IMR-90 (cell line): ENCODE measurements at regions not wholly inside any gene's neighbourhood (a gene's known extent, or its start where the extent isn't known, plus 50 kb on each side); places are given as distances from the start of the nearest gene placed in this dataset.

ENCODE experiments used
- ATAC-seq: fragments of 200-7000 bp; cut with Tn5 transposase; 2 replicates; pipeline ENCODE4 v1.9.1; 2020; ENCODE audit warnings: low read depth, mild to moderate bottlenecking, moderate library complexity
- BruUV-seq: library from RNA; stranded (reverse); fragments of 400-500 nt; replicated peaks from 2 replicates; lab custom pipeline; 2021; lab: Mats Ljungman, UMichigan
- CTCF ChIA-PET: fragments of 300-600 bp; formaldehyde crosslinking; extraction: SDS; loops from one replicate; lab custom pipeline; 2021; ENCODE audit warnings: antibody characterized with exemption; lab: Yijun Ruan, JAX
- POLR2A ChIA-PET: fragments of 300-600 bp; sonication (Branson Sonifier 250); formaldehyde crosslinking; loops from one replicate; lab custom pipeline; 2022; ENCODE audit warnings: antibody characterized with exemption; ENCODE audit not compliant: unreplicated experiment; lab: Charles Lee
- DNase-seq: peaks from one replicate; pipeline ENCODE4 v3.0.0; 2013
- H2AFZ ChIP-seq: replicated peaks from 2 replicates; pipeline ENCODE3; 2013; ENCODE audit warnings: low read length, mild to moderate bottlenecking; ENCODE audit not compliant: poor library complexity
- H2AK5ac ChIP-seq: 2 replicates; pipeline ENCODE4 v1.6.1; 2013; ENCODE audit warnings: low read depth, low read length, inconsistent platforms
- H2AK9ac ChIP-seq: replicated peaks from 2 replicates; pipeline ENCODE3; 2013; ENCODE audit warnings: mild to moderate bottlenecking, low read depth, low read length, moderate library complexity; ENCODE audit not compliant: poor library complexity
- H2BK120ac ChIP-seq: 2 replicates; pipeline ENCODE4 v1.6.1; 2013; ENCODE audit warnings: low read depth, low read length, inconsistent platforms
- H2BK15ac ChIP-seq: 3 replicates; pipeline ENCODE4 v1.6.1; 2013; ENCODE audit warnings: low read depth, low read length, inconsistent platforms
- H2BK20ac ChIP-seq: 2 replicates; pipeline ENCODE4 v1.6.1; 2013; ENCODE audit warnings: low read depth, mild to moderate bottlenecking, inconsistent platforms, low read length, moderate library complexity
- H2BK5ac ChIP-seq: 2 replicates; pipeline ENCODE4 v1.6.1; 2013; ENCODE audit warnings: mild to moderate bottlenecking, low read depth, low read length, inconsistent platforms; ENCODE audit not compliant: poor library complexity, severe bottlenecking
- H3K14ac ChIP-seq: replicated peaks from 2 replicates; pipeline ENCODE4 v1.6.1; 2013; ENCODE audit warnings: low read depth, low read length, inconsistent platforms
- H3K18ac ChIP-seq: 2 replicates; pipeline ENCODE4 v1.6.1; 2013; ENCODE audit warnings: low read depth, low read length, control low read depth
- H3K23ac ChIP-seq: 2 replicates; pipeline ENCODE4 v1.6.1; 2013; ENCODE audit warnings: low read depth, low read length, inconsistent platforms
- H3K27ac ChIP-seq: 2 replicates; pipeline ENCODE4 v1.5.1; 2013; ENCODE audit warnings: mild to moderate bottlenecking, control low read depth, low read length; ENCODE audit not compliant: insufficient read depth
- H3K27me3 ChIP-seq: 2 replicates; pipeline ENCODE4 v1.6.1; 2013; ENCODE audit warnings: low read length; ENCODE audit not compliant: control insufficient read depth, insufficient read depth
- H3K36me3 ChIP-seq: 2 replicates; pipeline ENCODE4 v1.6.1; 2013; ENCODE audit warnings: low read length, mixed read lengths; ENCODE audit not compliant: control insufficient read depth, insufficient read depth
- H3K4ac ChIP-seq: 2 replicates; pipeline ENCODE4 v1.6.1; 2013; ENCODE audit warnings: low read depth, low read length, inconsistent platforms
- H3K4me1 ChIP-seq: 2 replicates; pipeline ENCODE4 v1.6.1; 2013; ENCODE audit warnings: low read length, mixed read lengths; ENCODE audit not compliant: control insufficient read depth, insufficient read depth
- H3K4me2 ChIP-seq: 2 replicates; pipeline ENCODE4 v1.6.1; 2013; ENCODE audit warnings: low read depth, mild to moderate bottlenecking, control low read depth, low read length, moderate library complexity
- H3K4me3 ChIP-seq: 2 replicates; pipeline ENCODE4 v1.5.1; 2013; ENCODE audit warnings: low read depth, mild to moderate bottlenecking, control low read depth, low read length, moderate library complexity; ENCODE audit not compliant: insufficient read depth
- H3K56ac ChIP-seq: 2 replicates; pipeline ENCODE4 v1.6.1; 2013; ENCODE audit warnings: low read length, inconsistent platforms; ENCODE audit not compliant: insufficient read depth; ENCODE audit errors: extremely low read depth
- H3K79me1 ChIP-seq, 2 experiments: 2 replicates each; pipeline ENCODE4 v1.6.1; 2013; ENCODE audit warnings: low read length in 2 of 2, inconsistent platforms in 1 of 2, low read depth in 1 of 2
- H3K9ac ChIP-seq: 2 replicates; pipeline ENCODE4 v1.6.1; 2013; ENCODE audit warnings: low read depth, low read length, control low read depth
- H3K9me1 ChIP-seq: 2 replicates; pipeline ENCODE4 v1.6.1; 2013; ENCODE audit warnings: low read length, inconsistent platforms; ENCODE audit not compliant: insufficient read depth
- H3K9me3 ChIP-seq: 2 replicates; pipeline ENCODE4 v1.6.1; 2013; ENCODE audit warnings: low read length; ENCODE audit not compliant: control insufficient read depth, insufficient read depth
- H4K20me1 ChIP-seq: 2 replicates; pipeline ENCODE4 v1.6.1; 2013; ENCODE audit warnings: low read length, inconsistent platforms; ENCODE audit not compliant: insufficient read depth
- H4K5ac ChIP-seq: 2 replicates; pipeline ENCODE4 v1.6.1; 2013; ENCODE audit warnings: mild to moderate bottlenecking, low read depth, low read length, control low read depth
- H4K8ac ChIP-seq, 2 experiments: 2 replicates each; pipeline ENCODE4 v1.6.1; 2013; ENCODE audit warnings: low read depth in 2 of 2, low read length in 2 of 2, control low read depth in 1 of 2, inconsistent platforms in 1 of 2
- H4K91ac ChIP-seq: 2 replicates; pipeline ENCODE4 v1.6.1; 2013; ENCODE audit warnings: low read depth, low read length, inconsistent platforms; ENCODE audit not compliant: insufficient read depth
- BHLHE40 ChIP-seq: fragments of 150-350 bp; IDR thresholded peaks from 2 replicates; pipeline ENCODE4 v1.6.1; 2016; ENCODE audit warnings: mild to moderate bottlenecking, low read depth, low read length
- CEBPB ChIP-seq: IDR thresholded peaks from 2 replicates; pipeline ENCODE4 v1.6.1; 2012; ENCODE audit warnings: low read depth, low read length, improper control_type of control experiment
- CHD1 ChIP-seq: IDR thresholded peaks from 2 replicates; pipeline ENCODE4 v1.6.1; 2012; ENCODE audit warnings: low read depth, low read length, improper control_type of control experiment
- CTCF ChIP-seq: conservative IDR thresholded peaks from 2 replicates; pipeline ENCODE4 v1.5.1; 2012; ENCODE audit warnings: mild to moderate bottlenecking, low read depth, low read length, improper control_type of control experiment
- ELK1 ChIP-seq: fragments of 150-350 bp; IDR thresholded peaks from 2 replicates; pipeline ENCODE4 v1.6.1; 2016; ENCODE audit warnings: low read depth, mild to moderate bottlenecking, low read length, moderate library complexity, borderline replicate concordance
- FOS ChIP-seq: fragments of 150-350 bp; IDR thresholded peaks from 2 replicates; pipeline ENCODE4 v1.6.1; 2016; ENCODE audit warnings: low read depth, low read length
- MAFK ChIP-seq: IDR thresholded peaks from 2 replicates; pipeline ENCODE4 v1.6.1; 2012; ENCODE audit warnings: low read depth, low read length, improper control_type of control experiment
- MAZ ChIP-seq: IDR thresholded peaks from 2 replicates; pipeline ENCODE4 v1.6.1; 2012; ENCODE audit warnings: low read depth, mild to moderate bottlenecking, low read length, improper control_type of control experiment, moderate library complexity, borderline replicate concordance
- MXI1 ChIP-seq: IDR thresholded peaks from 2 replicates; pipeline ENCODE4 v1.6.1; 2012; ENCODE audit warnings: low read depth, mild to moderate bottlenecking, low read length, moderate library complexity, borderline replicate concordance
- NFE2L2 ChIP-seq: fragments of 150-350 bp; IDR thresholded peaks from 2 replicates; pipeline ENCODE4 v1.6.1; 2016; ENCODE audit warnings: low read depth, mild to moderate bottlenecking, low read length
- POLR2A ChIP-seq: IDR thresholded peaks from 2 replicates; pipeline ENCODE4 v1.6.1; 2012; ENCODE audit warnings: mild to moderate bottlenecking, low read depth, low read length
- RAD21 ChIP-seq: IDR thresholded peaks from 2 replicates; pipeline ENCODE4 v1.6.1; 2012; ENCODE audit warnings: low read length, improper control_type of control experiment
- RCOR1 ChIP-seq: IDR thresholded peaks from 2 replicates; pipeline ENCODE4 v1.6.1; 2012; ENCODE audit warnings: mild to moderate bottlenecking, low read length, improper control_type of control experiment; ENCODE audit not compliant: insufficient replicate concordance
- RFX5 ChIP-seq: IDR thresholded peaks from 2 replicates; pipeline ENCODE4 v1.8.0; 2012; ENCODE audit warnings: low read depth, mild to moderate bottlenecking, low read length, moderate library complexity
- SMC3 ChIP-seq: fragments of 150-350 bp; IDR thresholded peaks from 2 replicates; pipeline ENCODE4 v1.6.1; 2016; ENCODE audit warnings: low read depth, mild to moderate bottlenecking, antibody characterized with exemption, low read length, moderate library complexity
- USF2 ChIP-seq: fragments of 150-350 bp; IDR thresholded peaks from 2 replicates; pipeline ENCODE4 v1.6.1; 2017; ENCODE audit warnings: mild to moderate bottlenecking, antibody characterized with exemption, low read length, low read depth
- dilution Hi-C: fragments of 300-500 bp; cut with HindIII; formaldehyde crosslinking; loops from one replicate; pipeline ENCODE4 v1.14.3; 2018; ENCODE audit warnings: low sequenced_read_pairs; ENCODE audit not compliant: unreplicated experiment
- in situ Hi-C: fragments of 300-500 bp; cut with MboI; formaldehyde crosslinking; loops from 3 replicates; pipeline ENCODE4 v1.14.3; 2019; ENCODE audit warnings: low sequenced_read_pairs, inconsistent platforms, mixed read lengths
- intact Hi-C: fragments of 100-400 bp; cut with micrococcal nuclease; formaldehyde crosslinking; loops from 2 replicates; pipeline ENCODE4 v1.10.0; 2022

- Histone ChIP-seq H4K20me1 (no peaks in the 10 kb centered on the region), H2BK120ac (no peak overlapping the region), H3K9ac (no peak overlapping the region), H3K4ac (no peak overlapping the region), H4K5ac (no peak overlapping the region), H3K79me1 (no peaks in the 10 kb centered on the region), H2BK20ac (no peak overlapping the region), H3K4me3 (no peak overlapping the region), H3K27ac (no peak overlapping the region), H3K23ac (no peak overlapping the region), H3K4me2 (no peak overlapping the region), H2AK9ac (no peak overlapping the region), H2BK15ac (no peak overlapping the region), H3K36me3 (no peaks in the 10 kb centered on the region), H3K9me3 (peaks cover 11% of the 10 kb centered on the region), H2BK5ac (no peak overlapping the region), H3K4me1 (peaks cover 2% of the 10 kb centered on the region; the same call in 1 of the 2 replicates), H2AFZ (no peak overlapping the region), H4K91ac (no peak overlapping the region), H3K18ac (no peak overlapping the region), H3K14ac (no peak overlapping the region), H3K56ac (no peak overlapping the region), H3K9me1 (no peaks in the 10 kb centered on the region), H4K8ac (no peak overlapping the region), H3K27me3 (no peaks in the 10 kb centered on the region), H2AK5ac (no peak overlapping the region)
- no TSS peak for BruUV-seq
- ChIA-PET CTCF (no interaction called here), POLR2A (no interaction called here)
- intact Hi-C loops: no loop called here
- dilution Hi-C loops: no loop called here
- in situ Hi-C loops: no loop called here
- no peak for ATAC-seq
- TF ChIP-seq BHLHE40: no peak
- TF ChIP-seq RCOR1: no peak
- no peak for TF ChIP-seq CTCF
- TF ChIP-seq MAZ: no peak
- no peak for TF ChIP-seq NFE2L2
- no peak for TF ChIP-seq SMC3
- no peak for TF ChIP-seq RAD21
- no peak for TF ChIP-seq RFX5
- no peak for TF ChIP-seq CEBPB
- TF ChIP-seq MAFK: no peak
- no peak for TF ChIP-seq ELK1
- TF ChIP-seq USF2: no peak
- TF ChIP-seq MXI1: no peak
- no peak for TF ChIP-seq POLR2A
- no peak for TF ChIP-seq FOS
- TF ChIP-seq CHD1: no peak
- DNase-seq: no peak
These were observed 209.2 kb upstream of the ASCC3 start for GRCh38 chr6:101090281-101090680.
